ENCODE measurements at regions not wholly inside any gene's neighbourhood (a gene's known extent, or its start where the extent isn't known, plus 50 kb on each side); places are given as distances from the start of the nearest gene placed in this dataset.

- no peak overlapping the region for H2AFZ ChIP-seq (ENCODE audit: insufficient read depth, low read length, poor library complexity)
Observed at GRCh38 chr7:18109762-18110161, 82.1 kb upstream of the PRPS1L1 start.

GRCh38 chr7:18116661-18117060 is 89.0 kb upstream of the PRPS1L1 start:
- no peak overlapping the region for H2AFZ ChIP-seq (ENCODE audit: insufficient read depth, low read length, poor library complexity)
- H4K8ac ChIP-seq (ENCODE audit: low read depth, low read length), result no peak overlapping the region
- no peaks in the 10 kb centered on the region for H3K9me3 ChIP-seq (ENCODE audit: insufficient read depth, low read depth, low read length)
- H3K4ac ChIP-seq (ENCODE audit: low read depth, low read length), result no peak overlapping the region
- DNase-seq, result no peak
- no peak overlapping the region for H3K4me3 ChIP-seq (ENCODE audit: low read depth, low read length)
- no peak overlapping the region for H3K18ac ChIP-seq (ENCODE audit: low read length)
- no peak overlapping the region for H3K23ac ChIP-seq (ENCODE audit: low read length)
- no peak overlapping the region for H2BK12ac ChIP-seq (ENCODE audit: low read length)
- no peaks in the 10 kb centered on the region for H3K27me3 ChIP-seq (ENCODE audit: insufficient read depth, low read length)
- H4K91ac ChIP-seq (ENCODE audit: low read depth, low read length), result no peak overlapping the region
- H2BK120ac ChIP-seq (ENCODE audit: insufficient read depth, low read length, poor library complexity), result no peak overlapping the region
- H3K4me2 ChIP-seq (ENCODE audit: low read length), result no peak overlapping the region
- no peaks in the 10 kb centered on the region for H3K36me3 ChIP-seq (ENCODE audit: control insufficient read depth in 1 of 2, insufficient read depth in 2 of 2, low read length in 2 of 2)
- no peak overlapping the region for H3K27ac ChIP-seq (ENCODE audit: low read depth, low read length)
- H3K14ac ChIP-seq (ENCODE audit: low read length), result no peak overlapping the region
- H3K4me1 ChIP-seq (ENCODE audit: control insufficient read depth in 1 of 2, insufficient read depth in 2 of 2, low read length in 2 of 2), result no peaks in the 10 kb centered on the region
- no peaks in the 10 kb centered on the region for H3K79me1 ChIP-seq (ENCODE audit: low read length)
- WGBS (ENCODE audit: extremely low coverage, insufficient coverage, insufficient read length), result no CpG with 5 or more reads among the region's 1 CpG
- no peak overlapping the region for H4K12ac ChIP-seq (ENCODE audit: low read depth, low read length)
- no peaks in the 10 kb centered on the region for H3K79me2 ChIP-seq (ENCODE audit: control insufficient read depth, insufficient read depth, low read length, poor library complexity)
- no peak overlapping the region for H2AK5ac ChIP-seq (ENCODE audit: low read length)
- no peak overlapping the region for H2BK5ac ChIP-seq (ENCODE audit: low read depth, low read length, poor library complexity)
- no peak overlapping the region for H3K9ac ChIP-seq (ENCODE audit: low read length)

More at GRCh38 chr7:18109762-18110161, 82.1 kb upstream of the PRPS1L1 start:
- H3K27me3 ChIP-seq (ENCODE audit: insufficient read depth, low read length), result no peaks in the 10 kb centered on the region
- no peaks in the 10 kb centered on the region for H3K9me3 ChIP-seq (ENCODE audit: insufficient read depth, low read depth, low read length)
- no peak overlapping the region for H2BK12ac ChIP-seq (ENCODE audit: low read length)
- no peak for DNase-seq
- H3K79me2 ChIP-seq (ENCODE audit: control insufficient read depth, insufficient read depth, low read length, poor library complexity), result no peaks in the 10 kb centered on the region
- no peak overlapping the region for H3K9ac ChIP-seq (ENCODE audit: low read length)
- no peak overlapping the region for H2AK5ac ChIP-seq (ENCODE audit: low read length)
- H3K23ac ChIP-seq (ENCODE audit: low read length), result no peak overlapping the region
- no peak overlapping the region for H2BK5ac ChIP-seq (ENCODE audit: low read depth, low read length, poor library complexity)
- H3K4me3 ChIP-seq (ENCODE audit: low read depth, low read length), result no peak overlapping the region
- no peak overlapping the region for H4K91ac ChIP-seq (ENCODE audit: low read depth, low read length)
- no peak overlapping the region for H3K4me2 ChIP-seq (ENCODE audit: low read length)
- H3K4me1 ChIP-seq (ENCODE audit: control insufficient read depth in 1 of 2, insufficient read depth in 2 of 2, low read length in 2 of 2), result no peaks in the 10 kb centered on the region
- no peak overlapping the region for H3K14ac ChIP-seq (ENCODE audit: low read length)
- no peak overlapping the region for H3K4ac ChIP-seq (ENCODE audit: low read depth, low read length)
- no peak overlapping the region for H4K8ac ChIP-seq (ENCODE audit: low read depth, low read length)
- no peaks in the 10 kb centered on the region for H3K79me1 ChIP-seq (ENCODE audit: low read length)
- H2BK120ac ChIP-seq (ENCODE audit: insufficient read depth, low read length, poor library complexity), result no peak overlapping the region
- H3K18ac ChIP-seq (ENCODE audit: low read length), result no peak overlapping the region
- H3K36me3 ChIP-seq (ENCODE audit: control insufficient read depth in 1 of 2, insufficient read depth in 2 of 2, low read length in 2 of 2), result no peaks in the 10 kb centered on the region
- H4K12ac ChIP-seq (ENCODE audit: low read depth, low read length), result no peak overlapping the region
- no peak overlapping the region for H3K27ac ChIP-seq (ENCODE audit: low read depth, low read length)
- no CpG with 5 or more reads among the region's 1 CpG for WGBS (ENCODE audit: extremely low coverage, insufficient coverage, insufficient read length)

DNA sequence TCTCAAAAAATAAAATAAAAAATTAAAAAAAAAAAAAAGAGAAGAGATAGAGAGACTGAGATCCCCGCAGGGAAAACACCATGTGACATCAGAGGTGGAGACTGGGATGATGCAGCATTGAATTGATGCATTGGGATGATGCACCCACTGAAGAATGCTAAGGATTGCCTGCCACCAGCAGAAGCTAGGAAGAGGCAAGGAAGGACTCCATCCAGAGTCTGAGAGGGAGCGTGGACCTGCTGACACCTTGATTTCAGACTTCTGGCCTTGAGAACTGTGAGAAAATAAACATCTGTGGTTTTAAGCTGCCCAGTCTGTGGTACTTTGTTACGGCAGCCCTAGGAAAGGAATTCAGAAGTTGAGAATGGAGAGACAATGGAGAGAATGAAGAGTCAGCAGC is 89.8 kb upstream of the PRPS1L1 start:
- no peak overlapping the region for H4K91ac ChIP-seq (ENCODE audit: low read depth, low read length)
- no peaks in the 10 kb centered on the region for H3K79me1 ChIP-seq (ENCODE audit: low read length)
- no peak overlapping the region for H2AFZ ChIP-seq (ENCODE audit: insufficient read depth, low read length, poor library complexity)
- no peak overlapping the region for H3K23ac ChIP-seq (ENCODE audit: low read length)
- no peak overlapping the region for H3K27ac ChIP-seq (ENCODE audit: low read depth, low read length)
- no peak overlapping the region for H4K12ac ChIP-seq (ENCODE audit: low read depth, low read length)
- H3K9ac ChIP-seq (ENCODE audit: low read length), result no peak overlapping the region
- no peak overlapping the region for H2BK120ac ChIP-seq (ENCODE audit: insufficient read depth, low read length, poor library complexity)
- no peak overlapping the region for H3K18ac ChIP-seq (ENCODE audit: low read length)
- no peaks in the 10 kb centered on the region for H3K36me3 ChIP-seq (ENCODE audit: control insufficient read depth in 1 of 2, insufficient read depth in 2 of 2, low read length in 2 of 2)
- no peak overlapping the region for H2BK5ac ChIP-seq (ENCODE audit: low read depth, low read length, poor library complexity)
- no peaks in the 10 kb centered on the region for H3K27me3 ChIP-seq (ENCODE audit: insufficient read depth, low read length)
- H3K79me2 ChIP-seq (ENCODE audit: control insufficient read depth, insufficient read depth, low read length, poor library complexity), result no peaks in the 10 kb centered on the region
- no peak overlapping the region for H2AK5ac ChIP-seq (ENCODE audit: low read length)
- no peaks in the 10 kb centered on the region for H3K9me3 ChIP-seq (ENCODE audit: insufficient read depth, low read depth, low read length)
- no CpG with 5 or more reads among the region's 3 CpGs for WGBS (ENCODE audit: extremely low coverage, insufficient coverage, insufficient read length)
- H3K14ac ChIP-seq (ENCODE audit: low read length), result no peak overlapping the region
- H4K8ac ChIP-seq (ENCODE audit: low read depth, low read length), result no peak overlapping the region
- no peak overlapping the region for H3K4me3 ChIP-seq (ENCODE audit: low read depth, low read length)
- peak; percentile 20 to 52 for DNase-seq
- no peak overlapping the region for H3K4ac ChIP-seq (ENCODE audit: low read depth, low read length)
- no peak overlapping the region for H2BK12ac ChIP-seq (ENCODE audit: low read length)
- H3K4me2 ChIP-seq (ENCODE audit: low read length), result no peak overlapping the region
- H3K4me1 ChIP-seq (ENCODE audit: control insufficient read depth in 1 of 2, insufficient read depth in 2 of 2, low read length in 2 of 2), result no peaks in the 10 kb centered on the region

- Histone ChIP-seq H2AK5ac (ENCODE audit: low read length) (no peak overlapping the region), H3K4me3 (ENCODE audit: low read depth, low read length) (no peak overlapping the region), H3K27ac (ENCODE audit: low read depth, low read length) (no peak overlapping the region), H2BK120ac (ENCODE audit: insufficient read depth, low read length, poor library complexity) (no peak overlapping the region), H3K4ac (ENCODE audit: low read depth, low read length) (no peak overlapping the region), H3K4me1 (ENCODE audit: control insufficient read depth in 1 of 2, insufficient read depth in 2 of 2, low read length in 2 of 2) (no peaks in the 10 kb centered on the region), H3K27me3 (ENCODE audit: insufficient read depth, low read length) (no peaks in the 10 kb centered on the region), H3K9ac (ENCODE audit: low read length) (no peak overlapping the region), H3K36me3 (ENCODE audit: control insufficient read depth in 1 of 2, insufficient read depth in 2 of 2, low read length in 2 of 2) (no peaks in the 10 kb centered on the region), H4K12ac (ENCODE audit: low read depth, low read length) (no peak overlapping the region), H3K9me3 (ENCODE audit: insufficient read depth, low read depth, low read length) (no peaks in the 10 kb centered on the region), H3K14ac (ENCODE audit: low read length) (no peak overlapping the region), H3K23ac (ENCODE audit: low read length) (no peak overlapping the region), H2AFZ (ENCODE audit: insufficient read depth, low read length, poor library complexity) (no peak overlapping the region), H4K91ac (ENCODE audit: low read depth, low read length) (no peak overlapping the region), H3K18ac (ENCODE audit: low read length) (no peak overlapping the region), H3K79me2 (ENCODE audit: control insufficient read depth, insufficient read depth, low read length, poor library complexity) (no peaks in the 10 kb centered on the region), H3K4me2 (ENCODE audit: low read length) (no peak overlapping the region), H2BK5ac (ENCODE audit: low read depth, low read length, poor library complexity) (no peak overlapping the region), H4K8ac (ENCODE audit: low read depth, low read length) (no peak overlapping the region), H2BK12ac (ENCODE audit: low read length) (no peak overlapping the region), H3K79me1 (ENCODE audit: low read length) (no peaks in the 10 kb centered on the region)
- DNase-seq, result no peak
Observed at GRCh38 chr7:18119985-18120384, 92.3 kb upstream of the PRPS1L1 start.

Data from trophoblast cell (in vitro differentiated cells and primary cell).